ENCODE measurements at regions not wholly inside any gene's neighbourhood (a gene's known extent, or its start where the extent isn't known, plus 50 kb on each side); places are given as distances from the start of the nearest gene placed in this dataset.

DNA sequence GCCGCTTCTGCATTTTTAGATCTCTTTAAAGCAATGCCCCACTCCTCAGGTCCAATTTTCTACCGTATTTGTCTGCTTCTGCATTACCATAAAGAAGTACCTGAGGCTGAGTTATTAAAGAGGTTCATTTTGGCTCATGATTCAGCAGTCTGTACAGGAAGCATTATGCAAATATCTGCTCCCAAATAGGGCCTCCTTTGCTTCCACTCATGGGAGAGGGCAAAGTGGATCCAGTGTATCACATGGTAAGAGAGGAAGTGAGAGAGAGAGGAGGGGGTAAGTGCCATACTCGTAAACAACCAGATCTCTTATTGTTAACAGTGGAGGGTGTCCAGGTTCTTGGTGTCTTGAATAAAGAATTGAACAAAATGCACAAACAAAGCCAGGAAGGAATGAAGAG, 316.1 kb upstream of the SEL1L start:
- no peak for DNase-seq

DNA sequence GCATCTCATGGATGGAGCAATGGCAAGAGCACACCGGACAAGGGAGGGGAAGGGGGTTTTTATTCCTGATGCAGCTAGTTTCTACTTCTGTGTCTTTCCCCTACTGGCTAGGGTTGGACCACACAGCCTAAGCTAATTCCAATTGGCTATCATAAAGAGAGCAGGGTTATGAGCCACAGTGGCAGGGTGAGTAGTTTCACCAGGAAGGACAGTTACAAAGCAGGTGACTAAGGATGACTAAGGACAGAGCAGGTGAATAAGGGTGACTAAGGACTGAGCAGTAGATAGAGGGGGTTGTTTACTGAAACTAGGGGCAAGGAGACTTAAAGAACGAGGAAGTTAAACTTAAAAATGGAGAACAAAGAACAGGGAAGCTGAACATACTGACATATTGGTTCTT, 321.4 kb upstream of the SEL1L start:
- DNase-seq, result no peak

DNA sequence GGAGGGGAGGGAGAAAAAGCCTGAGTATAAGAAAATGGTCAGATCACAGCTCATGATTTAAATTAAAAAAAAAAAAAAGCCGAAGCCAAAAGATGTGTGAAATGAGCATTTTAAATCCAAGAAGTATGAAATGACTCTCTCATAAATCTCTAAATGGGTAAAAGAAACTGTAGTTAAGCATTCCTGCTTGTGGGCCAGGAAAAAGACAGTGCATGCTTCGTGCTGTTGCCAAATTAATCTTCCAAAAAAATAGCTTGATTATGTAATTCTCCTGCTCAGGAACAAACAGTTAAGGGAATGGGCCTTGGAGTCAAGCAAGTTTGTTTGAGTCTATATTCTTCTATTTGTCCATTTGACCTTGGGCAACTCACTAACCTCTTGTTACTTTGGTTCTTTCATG, 325.4 kb upstream of the SEL1L start:
- DNase-seq, result no peak

DNA sequence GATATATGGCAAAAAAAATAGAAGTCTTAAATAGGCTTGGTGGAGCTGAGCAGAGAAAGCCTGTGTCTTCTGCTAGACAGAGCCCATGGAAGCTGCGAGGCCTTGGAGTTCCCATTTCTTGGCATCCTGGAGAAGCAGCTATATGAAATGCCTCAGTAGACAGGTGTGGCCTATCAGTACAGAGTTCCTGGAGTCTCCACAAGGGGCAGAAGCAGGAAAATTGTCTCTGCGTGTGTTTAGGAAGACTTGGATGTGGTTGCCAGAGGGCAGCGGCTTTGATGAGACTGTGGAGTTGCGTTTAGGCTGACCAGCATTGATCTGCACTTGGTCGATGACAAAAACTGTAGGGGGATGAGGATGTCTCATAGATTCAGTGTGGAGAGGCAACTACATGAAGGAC, 334.5 kb upstream of the SEL1L start:
- no peak for DNase-seq

DNA sequence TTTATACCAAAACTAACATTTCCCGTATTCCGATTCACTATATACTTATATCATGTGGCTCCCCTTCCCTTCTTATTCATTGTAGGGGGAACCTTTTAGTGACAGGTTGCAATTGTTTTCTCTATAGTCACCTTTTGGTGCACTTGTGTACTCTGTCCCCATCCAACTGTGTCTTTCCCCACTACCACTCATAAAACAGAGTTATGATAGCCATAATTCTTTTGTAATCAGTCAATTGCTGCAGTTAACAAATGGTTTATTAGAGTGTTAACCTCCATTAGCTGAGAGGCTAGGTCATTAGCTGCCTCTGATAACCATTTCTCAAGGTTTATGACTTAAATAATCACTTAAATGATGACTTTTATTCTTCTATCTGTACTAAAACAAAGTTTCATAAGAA, 338.1 kb upstream of the SEL1L start:
- no peak for DNase-seq

DNA sequence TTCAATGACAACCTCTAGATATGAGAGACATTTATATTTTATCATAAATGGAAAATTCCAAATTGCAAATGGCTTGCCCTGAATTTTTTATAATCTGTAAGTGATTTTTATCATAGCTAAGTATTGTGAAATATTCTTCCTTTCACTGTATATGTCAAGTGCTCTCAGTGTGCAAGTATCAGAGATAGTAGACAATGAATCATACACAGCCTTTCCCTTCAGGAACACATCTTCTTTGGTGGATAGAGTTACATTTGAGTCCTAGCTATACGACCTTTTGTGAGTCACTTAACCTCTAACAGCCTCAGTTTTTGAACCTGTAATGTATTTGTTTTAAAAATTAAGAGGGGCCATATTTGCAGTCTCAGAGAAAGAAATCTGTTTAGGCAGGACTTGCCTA, 350.7 kb upstream of the SEL1L start:
- DNase-seq, result no peak

DNA sequence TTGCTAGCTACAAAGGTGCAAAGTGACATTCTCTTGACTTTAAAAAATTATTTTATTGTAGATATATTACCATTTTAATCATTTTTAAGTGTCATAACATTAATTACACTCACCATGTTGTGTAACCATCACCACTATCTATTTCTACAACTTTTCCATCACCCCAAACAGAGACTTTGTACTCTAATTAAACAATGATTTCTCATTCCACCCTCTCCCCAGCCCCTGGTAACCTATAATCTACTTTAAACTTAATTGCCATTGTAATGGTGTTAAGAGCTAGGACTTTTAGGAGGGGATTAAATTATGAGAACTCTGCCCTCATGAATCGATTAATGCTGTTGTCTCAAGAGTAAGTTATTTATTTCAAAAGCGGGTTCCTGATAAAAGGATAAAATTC, 352.9 kb upstream of the SEL1L start:
- DNase-seq, result no peak

DNA sequence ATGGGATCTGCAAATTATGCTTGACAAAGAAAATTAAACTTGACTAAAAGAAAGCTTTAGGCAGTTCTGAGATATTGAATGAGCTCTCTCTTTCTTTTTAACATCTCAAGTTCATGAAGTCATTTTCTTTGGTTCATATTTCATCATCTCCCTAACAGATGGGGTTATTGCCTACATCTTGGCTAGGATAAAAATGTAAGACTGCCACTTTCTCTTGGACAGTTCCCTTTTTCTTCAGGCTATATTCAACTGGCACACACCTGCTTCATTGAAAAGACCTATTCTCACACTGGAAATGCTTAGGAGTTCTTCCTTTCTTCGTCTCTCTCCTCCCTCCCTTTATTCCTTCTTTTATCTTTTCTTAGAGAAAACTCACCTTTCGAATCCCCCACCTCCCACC, 355.9 kb upstream of the SEL1L start:
- DNase-seq, result no peak

DNA sequence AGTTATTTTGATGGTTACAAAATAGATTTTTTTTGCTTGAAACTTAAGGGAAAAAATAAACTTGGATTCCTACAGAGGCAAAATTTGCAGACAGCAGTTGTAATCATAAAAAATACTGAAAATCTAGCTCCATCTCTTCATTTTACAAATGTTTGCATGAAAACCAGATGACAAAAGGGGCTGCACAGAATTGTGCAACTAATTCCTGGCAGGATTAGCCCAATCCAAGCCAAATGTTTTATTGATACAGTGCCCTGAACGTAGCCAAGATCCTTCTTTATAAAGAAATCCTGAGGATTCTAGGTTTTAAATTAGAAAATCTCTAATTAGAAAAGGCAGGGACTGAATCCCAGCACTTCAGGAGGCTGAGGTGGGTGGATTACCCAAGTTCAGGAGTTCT, 356.4 kb upstream of the SEL1L start:
- no peak for DNase-seq

DNA sequence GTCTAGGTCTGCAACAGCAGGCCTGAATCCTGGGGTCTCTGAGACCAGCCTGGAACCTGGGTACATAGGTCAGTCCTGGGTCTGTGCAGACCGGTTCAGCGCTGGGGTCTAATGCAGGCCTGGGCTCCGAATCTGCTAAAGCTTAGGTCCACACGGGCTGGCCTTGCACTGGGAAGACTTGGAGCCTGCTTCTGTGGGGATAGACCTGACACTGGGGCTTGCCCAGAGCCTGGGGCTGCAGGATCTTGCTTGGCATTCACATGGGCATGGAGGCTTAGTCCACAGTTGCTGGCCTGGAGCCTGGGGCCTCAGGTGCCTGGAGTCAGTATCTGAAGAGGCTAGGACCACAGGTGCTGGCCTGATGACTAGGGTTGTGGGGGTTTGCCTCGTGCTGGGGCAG, 369.8 kb upstream of the SEL1L start:
- DNase-seq, result no peak

DNA sequence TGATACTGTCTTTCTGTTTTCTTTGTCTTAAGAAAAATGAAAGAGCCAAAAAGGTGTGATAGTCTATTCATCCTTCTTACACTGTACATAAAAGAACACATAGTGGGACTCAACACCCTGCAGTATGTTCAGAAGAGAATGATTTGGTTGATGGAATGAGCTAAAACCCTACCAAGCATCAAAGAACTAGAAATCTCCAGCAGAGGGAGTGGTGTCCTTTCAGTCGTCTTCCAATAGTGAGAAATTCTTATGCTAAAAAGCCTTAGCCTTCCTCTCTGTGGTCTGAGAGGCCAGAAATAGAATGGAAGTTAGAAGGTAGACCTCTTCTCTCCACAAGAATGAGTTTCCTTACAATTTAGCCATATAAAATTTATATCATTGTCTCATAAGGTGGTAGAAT, 393.4 kb upstream of the SEL1L start:
- DNase-seq, result no peak

DNA sequence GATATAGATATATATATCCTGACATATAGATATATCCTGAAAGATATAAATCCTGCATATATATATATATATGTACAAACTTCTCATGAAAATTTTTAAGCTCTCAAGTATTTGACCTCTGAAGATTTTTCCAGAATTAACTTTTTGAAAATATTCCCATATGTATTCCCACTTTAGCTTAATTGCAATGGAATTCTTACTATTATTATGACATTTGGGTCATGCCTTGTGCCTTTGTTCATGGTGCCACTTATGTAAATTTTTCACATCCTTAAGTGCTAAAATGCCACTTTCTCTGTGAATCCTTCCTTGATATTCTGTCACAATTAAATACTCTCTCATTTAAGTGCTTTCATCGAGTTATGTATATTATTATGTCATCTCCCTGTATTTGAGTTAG, 398.2 kb upstream of the SEL1L start:
- no peak for DNase-seq

DNA sequence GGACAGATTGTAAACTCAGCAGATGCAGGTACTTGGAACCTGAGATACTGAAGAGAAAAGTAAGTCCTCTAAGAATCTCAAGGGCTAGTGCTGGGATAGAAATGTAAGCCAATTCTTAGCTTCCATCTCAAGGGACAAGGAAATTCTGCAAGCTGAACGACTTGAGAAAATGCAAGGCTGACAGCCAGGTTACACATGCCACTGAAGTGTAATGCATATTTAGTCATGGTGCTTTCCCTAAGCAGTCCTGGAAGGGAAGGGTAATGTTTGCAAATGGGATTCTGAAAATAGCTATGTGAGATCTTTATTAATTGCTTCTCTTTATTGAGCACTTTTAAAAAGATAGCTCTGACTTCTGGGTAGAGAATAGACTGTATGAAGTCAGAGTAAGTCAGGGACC, 402.7 kb upstream of the SEL1L start:
- no peak for DNase-seq

DNA sequence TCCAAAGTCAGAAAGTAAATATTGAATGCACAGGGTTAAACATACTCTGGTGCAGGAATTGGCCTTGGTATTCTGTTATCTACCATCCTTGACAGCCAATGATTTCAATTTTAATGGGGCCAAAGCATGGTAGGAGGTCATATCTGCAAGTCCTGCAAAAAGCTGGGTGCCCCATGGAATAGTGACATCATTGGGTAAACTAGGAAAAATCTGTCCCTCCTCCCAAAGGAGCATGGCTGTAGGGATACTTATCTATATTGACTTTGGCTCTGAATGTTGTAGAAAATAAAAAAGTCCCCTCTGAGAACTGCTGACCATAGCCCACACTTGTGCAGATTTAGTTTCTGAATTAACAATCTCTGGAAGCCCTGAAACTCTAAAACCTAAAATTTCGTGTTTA, 403.2 kb upstream of the SEL1L start:
- no peak for DNase-seq

DNA sequence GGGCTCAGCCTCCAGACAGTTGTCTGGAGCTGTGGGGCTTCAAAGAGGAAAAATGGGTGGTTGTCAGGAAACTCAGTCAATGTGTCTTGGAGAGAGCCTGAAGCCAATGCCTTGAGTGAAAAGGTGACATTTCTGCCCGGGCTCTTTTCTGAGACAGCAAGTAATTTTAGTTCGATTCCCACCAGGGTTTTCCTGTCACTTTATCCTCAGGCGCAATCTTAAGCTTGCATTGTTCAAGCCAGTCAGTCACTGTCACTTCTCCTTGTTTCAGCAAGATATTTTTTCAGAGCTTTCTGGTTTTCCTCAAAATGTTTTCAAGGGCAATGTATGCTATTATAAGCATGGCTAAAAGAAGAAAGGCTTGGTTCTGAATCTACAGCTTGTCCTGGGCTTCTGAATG, 404.7 kb upstream of the SEL1L start:
- no peak for DNase-seq

DNA sequence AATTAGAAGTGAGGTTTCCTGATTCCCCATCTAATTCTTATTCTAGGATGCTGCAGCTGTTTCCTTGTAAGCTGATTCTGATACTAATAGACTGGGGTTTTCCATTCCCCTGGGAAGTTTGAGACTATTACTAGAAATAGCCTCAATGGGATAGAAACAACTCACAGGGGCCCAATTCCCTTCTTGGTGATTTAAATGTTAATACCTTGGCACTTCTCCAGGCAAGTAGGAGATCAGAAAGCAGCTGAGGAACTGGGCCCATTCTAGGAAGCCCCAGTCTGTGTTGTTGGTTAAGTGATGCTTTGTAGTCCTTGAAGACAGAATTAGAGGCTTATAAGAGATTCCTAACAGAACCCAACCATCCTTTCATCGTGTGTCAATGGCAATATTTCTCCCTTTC, 407.0 kb upstream of the SEL1L start:
- DNase-seq, result no peak

DNA sequence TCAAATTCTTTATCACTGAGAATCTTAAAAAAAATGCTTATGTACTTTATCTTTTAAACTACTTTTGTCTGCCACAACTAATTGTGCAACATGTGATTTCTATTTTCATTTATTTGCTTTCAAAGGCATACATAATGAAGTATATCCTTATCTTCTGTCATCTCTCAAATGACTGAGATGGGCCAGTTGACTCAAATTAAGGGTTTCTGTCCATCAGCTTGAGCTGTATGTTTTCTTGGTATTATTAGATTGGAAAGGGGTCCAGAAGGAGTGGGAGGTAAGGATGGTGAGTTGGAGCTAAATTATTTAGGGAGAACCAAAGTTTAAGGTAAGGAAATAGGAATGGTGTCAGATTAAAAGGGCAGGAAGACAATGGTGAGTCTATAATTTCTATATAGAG, 408.4 kb upstream of the SEL1L start:
- no peak for DNase-seq

DNA sequence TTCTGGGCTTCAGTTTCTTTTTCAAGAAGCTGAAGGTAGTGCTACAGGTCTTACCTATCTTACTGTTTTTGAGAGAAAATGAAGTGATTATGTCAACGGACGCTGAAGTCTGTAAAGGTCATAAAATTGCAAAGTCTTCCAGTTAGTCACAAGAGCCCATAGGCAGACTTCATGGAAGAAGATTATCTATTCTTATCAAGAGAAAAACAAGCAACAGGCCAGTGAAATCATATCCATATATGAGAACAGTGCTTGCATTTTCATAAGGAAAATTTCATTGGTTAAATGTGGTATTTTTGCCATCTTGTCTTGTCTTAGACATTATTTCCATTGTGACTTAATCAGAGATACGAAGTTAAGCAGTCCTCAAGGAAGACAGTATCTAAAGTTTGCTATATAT, 412.7 kb upstream of the SEL1L start:
- DNase-seq, result no peak

DNA sequence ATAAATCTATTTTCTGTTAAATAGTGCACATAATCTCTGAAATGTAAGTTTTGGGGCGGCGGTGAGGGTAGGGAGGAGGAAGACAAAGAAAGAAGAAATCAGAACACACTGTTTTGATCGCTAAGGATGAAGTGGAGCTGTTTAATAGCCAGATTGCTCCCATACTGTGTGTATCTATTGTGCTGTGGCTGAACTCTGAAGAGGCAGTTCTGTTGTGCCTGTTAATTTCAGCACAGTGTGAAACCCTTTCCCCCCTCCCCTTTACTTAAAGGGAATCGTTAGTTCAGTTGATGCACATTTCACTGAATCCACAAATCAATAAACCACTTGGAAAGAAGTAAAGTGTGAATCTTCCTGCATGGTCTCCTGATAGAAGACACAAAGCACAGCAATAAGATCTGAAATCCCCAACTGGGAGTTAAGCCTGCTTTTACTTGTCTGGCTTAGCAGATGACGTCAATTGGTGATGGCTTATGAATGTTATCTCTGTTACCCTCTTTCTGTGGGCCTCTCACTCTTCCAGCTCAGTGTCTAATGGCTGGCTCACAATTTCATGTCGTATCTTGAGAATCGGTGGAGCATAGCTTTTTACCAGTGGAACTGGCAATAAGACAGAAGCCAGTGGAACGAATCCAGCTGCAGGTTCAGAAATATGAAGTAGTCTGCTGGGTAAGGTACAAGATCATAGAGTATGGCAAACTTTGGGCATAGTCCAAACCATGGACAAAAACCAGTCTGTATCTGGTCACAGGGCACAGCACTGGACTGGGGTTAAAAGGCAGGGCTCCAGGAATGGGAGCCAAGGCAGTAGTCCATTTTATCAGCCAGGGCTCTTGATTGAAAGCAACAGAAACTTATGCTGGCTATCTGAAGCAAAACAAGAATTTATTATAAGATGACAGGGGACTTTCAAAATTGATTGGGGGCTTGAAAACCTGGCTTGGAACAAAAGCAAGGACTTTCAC, 413.5 kb upstream of the SEL1L start:
- DNase-seq, result no peak

DNA sequence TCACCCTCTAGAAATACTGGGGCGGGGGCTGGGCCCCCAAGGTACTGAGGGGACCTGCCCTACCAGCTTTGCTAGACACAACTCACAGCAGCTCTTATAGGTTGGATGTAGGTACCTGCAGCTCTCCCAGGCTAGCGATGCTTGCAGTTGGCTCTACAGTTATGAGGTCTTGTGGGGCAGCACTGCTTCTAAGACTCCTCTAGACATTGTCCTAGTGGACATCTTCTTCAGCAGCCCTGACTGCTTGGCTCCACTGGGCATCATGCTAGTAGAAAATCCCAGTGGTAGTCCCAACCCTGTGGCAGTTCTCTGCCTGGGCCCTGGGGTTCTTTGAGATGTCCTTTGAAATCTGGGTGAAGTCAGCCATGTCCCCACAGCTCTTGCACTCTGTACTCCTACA, 419.3 kb upstream of the SEL1L start:
- DNase-seq, result no peak

DNA sequence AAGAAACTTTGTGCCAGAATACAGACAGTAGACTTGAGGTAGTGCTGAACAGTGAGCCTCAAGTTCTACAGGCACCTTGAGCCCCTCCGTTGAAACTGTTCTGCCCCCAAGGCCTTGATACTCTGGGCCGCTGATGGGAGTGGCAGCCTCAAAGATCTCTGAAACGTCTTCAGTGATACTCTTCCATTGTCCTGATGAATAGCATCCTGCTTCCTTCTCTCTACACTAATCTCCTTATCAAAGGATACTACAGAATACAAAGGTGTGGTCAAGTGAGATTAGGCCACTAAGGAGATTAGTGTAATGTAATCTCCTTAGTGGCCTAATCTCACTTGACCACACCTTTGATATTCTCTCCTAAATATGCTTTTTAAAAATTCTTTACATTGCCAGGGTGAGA, 419.8 kb upstream of the SEL1L start:
- no peak for DNase-seq

DNA sequence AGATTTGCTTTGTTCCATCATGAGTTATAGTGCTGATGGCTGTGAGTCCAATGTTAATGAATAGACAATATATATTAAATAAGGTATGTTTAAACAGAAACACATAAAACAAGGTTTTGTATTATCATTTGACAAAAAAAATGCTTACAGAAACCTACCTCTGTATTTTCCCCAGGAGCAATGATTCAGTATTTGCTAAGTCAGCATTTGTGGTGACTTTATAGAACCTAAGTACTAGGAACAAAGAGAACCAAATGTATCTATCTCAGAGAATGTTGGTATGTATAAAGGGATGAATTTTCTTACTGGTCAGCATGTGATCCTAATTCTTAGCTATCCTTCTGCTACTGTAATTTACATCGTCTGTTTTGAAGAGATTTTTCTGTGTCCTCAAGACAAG, 421.5 kb upstream of the SEL1L start:
- DNase-seq, result no peak

DNA sequence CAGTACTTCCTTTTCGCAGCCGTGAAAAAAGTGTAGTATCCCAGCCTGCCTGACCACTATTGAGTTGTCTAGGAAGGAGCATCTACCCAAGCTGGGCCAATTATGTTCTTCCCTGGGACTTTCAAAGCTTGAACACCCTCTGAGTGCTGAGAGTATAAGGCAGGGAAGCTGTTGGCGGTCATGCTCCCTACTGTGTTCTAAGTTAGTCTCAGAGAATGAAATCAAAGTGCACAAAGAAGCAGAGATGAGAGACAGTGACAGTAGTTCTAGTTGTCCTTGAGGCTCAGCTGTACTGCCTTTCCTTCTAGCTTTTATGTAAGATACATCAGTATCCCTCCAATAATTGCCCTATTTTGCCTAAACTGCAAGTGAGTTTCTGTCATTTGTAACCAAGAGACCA, 427.1 kb upstream of the SEL1L start:
- no peak for DNase-seq

DNA sequence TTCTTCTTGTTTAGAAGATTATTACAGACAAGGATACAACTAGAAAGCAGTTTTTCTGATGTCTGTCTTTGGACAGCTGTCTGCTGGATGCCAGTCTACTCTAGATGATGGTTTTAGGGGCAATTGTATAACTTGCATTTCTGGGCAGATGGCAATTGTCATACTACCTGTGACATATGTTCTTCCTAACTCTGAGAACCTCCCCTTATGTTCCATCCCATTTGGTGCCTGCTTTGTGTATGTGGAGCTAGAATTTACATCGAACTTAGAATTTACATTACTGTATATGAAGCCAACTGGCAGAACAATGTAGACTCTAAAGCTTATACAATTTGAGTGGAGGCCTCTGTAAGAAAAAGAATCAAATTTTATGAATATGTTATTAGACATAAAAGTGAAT, 430.2 kb upstream of the SEL1L start:
- DNase-seq, result no peak

DNA sequence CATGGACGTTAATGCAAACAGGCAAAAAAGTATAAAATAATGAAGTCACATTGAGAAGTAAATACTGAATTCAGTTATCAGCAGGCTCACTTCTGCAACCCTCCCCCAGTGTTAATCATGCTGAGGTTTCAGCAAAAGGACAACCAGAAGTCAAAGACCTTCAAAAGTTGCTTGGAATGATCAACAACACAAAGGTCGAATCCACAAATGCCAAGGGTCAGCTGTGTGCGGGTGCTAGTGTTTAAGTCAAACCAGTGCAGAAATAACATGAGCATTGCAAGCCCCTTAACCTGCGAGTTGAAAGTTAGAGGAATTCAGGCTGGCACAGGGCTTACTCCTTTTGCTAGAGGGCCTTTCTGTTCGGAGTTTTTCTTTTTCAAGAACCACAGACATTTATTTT, 436.7 kb upstream of the SEL1L start:
- DNase-seq, result no peak
